ENCODE measurements at regions not wholly inside any gene's neighbourhood (a gene's known extent, or its start where the extent isn't known, plus 50 kb on each side); places are given as distances from the start of the nearest gene placed in this dataset.
"Not testable (repeated sequence)": the region's sequence is repeated elsewhere in the genome, so short reads cannot be mapped to it uniquely, and the experiment has no call there.

GRCh38 chr6:71224011-71224410 is 64.6 kb upstream of the OGFRL1 start:
- no peak for TF ChIP-seq CTCF (IDR thresholded peaks at IDR 0.05; ENCODE audit: extremely low read depth, missing control alignments)
- no peak for DNase-seq (ENCODE audit: low spot score)

GRCh38 chr6:71226151-71226550 is 62.5 kb upstream of the OGFRL1 start:
- TF ChIP-seq CTCF (IDR thresholded peaks at IDR 0.05; ENCODE audit: extremely low read depth, missing control alignments), result no peak
- no peak for DNase-seq (ENCODE audit: low spot score)

- no peak for TF ChIP-seq CTCF (IDR thresholded peaks at IDR 0.05; ENCODE audit: extremely low read depth, missing control alignments)
- DNase-seq (ENCODE audit: low spot score), result no peak
Observed at GRCh38 chr6:71228461-71229041, 60.1 kb upstream of the OGFRL1 start.

GRCh38 chr6:71229477-71229876 is 59.1 kb upstream of the OGFRL1 start:
- DNase-seq (ENCODE audit: low spot score), result no peak
- no peak for TF ChIP-seq CTCF (IDR thresholded peaks at IDR 0.05; ENCODE audit: extremely low read depth, missing control alignments)

GRCh38 chr6:71232890-71233289 is 55.7 kb upstream of the OGFRL1 start:
- not testable (repeated sequence) for DNase-seq (ENCODE audit: low spot score)

GRCh38 chr6:71236926-71237434 is 51.6 kb upstream of the OGFRL1 start:
- TF ChIP-seq CTCF (IDR thresholded peaks at IDR 0.05; ENCODE audit: extremely low read depth, missing control alignments), result no peak
- no peak for DNase-seq (ENCODE audit: low spot score)

GRCh38 chr6:71238351-71238750 is 50.3 kb upstream of the OGFRL1 start:
- no peak for DNase-seq (ENCODE audit: low spot score)
- TF ChIP-seq CTCF (IDR thresholded peaks at IDR 0.05; ENCODE audit: extremely low read depth, missing control alignments), result no peak
